Neuronal stem cell (in vitro differentiated cells): ENCODE measurements at regions not wholly inside any gene's neighbourhood (a gene's known extent, or its start where the extent isn't known, plus 50 kb on each side); places are given as distances from the start of the nearest gene placed in this dataset. TPM values are rescaled to one million over a fixed set of nuclear protein-coding genes. Genes with fewer than 3 reads are reported as not detected.

Source experiments
- DNase-seq: peaks from one replicate; pipeline ENCODE4 v3.0.0-alpha.2; 2013; ENCODE audit warnings: low spot score
- H2AFZ ChIP-seq: one replicate; pipeline ENCODE4 v1.6.1; 2013; ENCODE audit warnings: mild to moderate bottlenecking, low read length, inconsistent platforms
- H2AK5ac ChIP-seq: 2 replicates; pipeline ENCODE4 v1.6.1; 2013; ENCODE audit warnings: low read depth, mild to moderate bottlenecking, inconsistent platforms, low read length, moderate library complexity, mixed read lengths
- H2BK120ac ChIP-seq: 2 replicates; pipeline ENCODE4 v1.6.1; 2013; ENCODE audit warnings: low read depth, mild to moderate bottlenecking, inconsistent platforms, low read length, moderate library complexity, mixed read lengths
- H2BK12ac ChIP-seq: one replicate; pipeline ENCODE4 v1.6.1; 2013; ENCODE audit warnings: low read length, inconsistent platforms
- H2BK15ac ChIP-seq: 2 replicates; pipeline ENCODE4 v1.6.1; 2013; ENCODE audit warnings: mild to moderate bottlenecking, low read length, inconsistent platforms, mixed read lengths
- H2BK5ac ChIP-seq: one replicate; pipeline ENCODE4 v1.6.1; 2013; ENCODE audit warnings: inconsistent platforms, mild to moderate bottlenecking, low read length, moderate library complexity
- H3K14ac ChIP-seq: one replicate; pipeline ENCODE4 v1.6.1; 2013; ENCODE audit warnings: low read length, inconsistent platforms
- H3K18ac ChIP-seq: 2 replicates; pipeline ENCODE4 v1.6.1; 2013; ENCODE audit warnings: low read length, inconsistent platforms
- H3K23ac ChIP-seq: 2 replicates; pipeline ENCODE4 v1.6.1; 2013; ENCODE audit warnings: low read depth, mild to moderate bottlenecking, mixed read lengths, low read length, inconsistent platforms; ENCODE audit not compliant: poor library complexity
- H3K27ac ChIP-seq: replicated peaks from 3 replicates; pipeline ENCODE4 v1.5.1; 2013; ENCODE audit warnings: low read length, inconsistent platforms
- H3K27me3 ChIP-seq, 3 experiments: 2 replicates each; pipeline ENCODE4 v1.6.1; 2013; ENCODE audit warnings: low read length in 3 of 3, mild to moderate bottlenecking in 2 of 3, inconsistent platforms in 1 of 3, low read depth in 1 of 3, mixed read lengths in 1 of 3, moderate library complexity in 1 of 3; ENCODE audit not compliant: control insufficient read depth in 3 of 3, insufficient read depth in 3 of 3
- H3K36me3 ChIP-seq, 2 donors: replicated peaks in 1 of 2; 2 replicates each; pipeline ENCODE4 v1.6.1; 2013; ENCODE audit warnings: low read length in 2 of 2; ENCODE audit not compliant: control insufficient read depth in 2 of 2, insufficient read depth in 2 of 2
- H3K4ac ChIP-seq: 2 replicates; pipeline ENCODE4 v1.6.1; 2013; ENCODE audit warnings: inconsistent platforms, mild to moderate bottlenecking, low read length, moderate library complexity
- H3K4me1 ChIP-seq, 2 donors: 1 replicate in 1 of 2; 2 replicates in 1 of 2; pipeline ENCODE4 v1.6.1; 2013; ENCODE audit warnings: low read length in 2 of 2, low read depth in 1 of 2; ENCODE audit not compliant: control insufficient read depth in 2 of 2, insufficient read depth in 1 of 2
- H3K4me2 ChIP-seq: one replicate; pipeline ENCODE4 v1.6.1; 2013; ENCODE audit warnings: mild to moderate bottlenecking, low read length, inconsistent platforms; ENCODE audit not compliant: insufficient read depth, poor library complexity, severe bottlenecking
- H3K4me3 ChIP-seq, 2 donors: 2 replicates each; pipeline ENCODE4 v1.5.1; 2013; ENCODE audit warnings: low read length in 2 of 2, mild to moderate bottlenecking in 2 of 2, inconsistent platforms in 1 of 2, moderate library complexity in 1 of 2
- H3K79me1 ChIP-seq: one replicate; pipeline ENCODE4 v1.6.1; 2013; ENCODE audit warnings: low read depth, mild to moderate bottlenecking, inconsistent platforms, low read length, moderate library complexity
- H3K9ac ChIP-seq: one replicate; pipeline ENCODE4 v1.6.1; 2013; ENCODE audit warnings: mild to moderate bottlenecking, low read depth, low read length, inconsistent platforms; ENCODE audit not compliant: poor library complexity
- H3K9me3 ChIP-seq, 2 donors: replicated peaks in 1 of 2; 2 replicates each; pipeline versions ENCODE3 to v1.6.1; 2013; ENCODE audit warnings: low read length in 2 of 2, mild to moderate bottlenecking in 2 of 2, inconsistent platforms in 1 of 2, low read depth in 1 of 2, mixed read lengths in 1 of 2, moderate library complexity in 1 of 2; ENCODE audit not compliant: control insufficient read depth in 2 of 2, insufficient read depth in 1 of 2
- H4K8ac ChIP-seq: one replicate; pipeline ENCODE4 v1.6.1; 2013; ENCODE audit warnings: low read depth, mild to moderate bottlenecking, inconsistent platforms, low read length, moderate library complexity
- H4K91ac ChIP-seq: one replicate; pipeline ENCODE4 v1.6.1; 2013; ENCODE audit warnings: low read length, low read depth, mild to moderate bottlenecking, inconsistent platforms; ENCODE audit not compliant: poor library complexity
- WGBS, 2 donors: extraction: QIAGEN DNeasy Blood & Tissue Kit; methylation state at CpG; one replicate each; pipeline ENCODE4 v1.1.7; 2013; ENCODE audit warnings: missing lambda C conversion rate in 2 of 2, mixed read lengths in 1 of 2; ENCODE audit not compliant: insufficient read length in 2 of 2, insufficient replicate concordance in 1 of 2; ENCODE audit errors: extremely low coverage in 2 of 2; 5-methylcytosine and 5-hydroxymethylcytosine counted together
- small RNA-seq: library from polyadenylated mRNA; stranded (forward); fragments of <200 nt; extraction: miRNeasy Mini kit (QIAGEN cat#:217004); gene quantifications from one replicate; pipeline ENCODE3, GENCODE V24; 2013; ENCODE audit not compliant: insufficient read depth

DNA sequence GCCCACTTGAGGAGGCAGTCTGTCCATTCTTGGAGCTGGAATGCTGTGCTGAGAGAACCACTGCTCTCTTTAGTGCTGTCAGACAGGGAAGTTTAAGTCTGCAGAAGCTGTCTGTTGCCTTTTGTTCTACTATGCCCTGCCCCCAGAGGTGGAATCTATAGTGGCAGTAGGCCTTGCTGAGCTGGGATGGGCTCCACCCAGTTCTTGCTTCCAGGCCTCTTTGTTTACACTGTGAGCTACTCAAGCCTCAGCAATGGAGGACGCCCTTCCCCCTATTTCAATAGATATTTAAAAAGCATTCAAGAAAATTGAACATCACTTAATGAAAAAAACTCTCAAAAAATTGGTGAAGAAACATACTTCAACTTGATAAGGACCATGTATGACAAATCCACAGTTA is 313.5 kb downstream of the PHKB start:
- H2BK120ac ChIP-seq, result no peak overlapping the region
- peak overlapping the region; percentile 64 for H3K18ac ChIP-seq
- H3K4me2 ChIP-seq, result no peak overlapping the region
- H3K4ac ChIP-seq, result no peak overlapping the region
- H2BK15ac ChIP-seq, result no peak overlapping the region
- H2BK12ac ChIP-seq, result no peak overlapping the region
- H3K14ac ChIP-seq, result no peak overlapping the region
- H2BK5ac ChIP-seq, result no peak overlapping the region
- H3K9me3 ChIP-seq, result no peaks in the 10 kb centered on the region
- no peaks in the 10 kb centered on the region for H3K27me3 ChIP-seq
- no peak overlapping the region for H2AK5ac ChIP-seq
- no peak overlapping the region for H4K91ac ChIP-seq
- H3K9ac ChIP-seq, result no peak overlapping the region
- peak overlapping the region; percentile 12 for H3K27ac ChIP-seq
- no peak for DNase-seq
- peak overlapping the region; percentile 64 for H2AFZ ChIP-seq
- no CpG with 5 or more reads among the region's 1 CpG for WGBS, 2 donors
- H3K79me1 ChIP-seq, result no peaks in the 10 kb centered on the region
- no peaks in the 10 kb centered on the region for H3K36me3 ChIP-seq
- H3K23ac ChIP-seq, result no peak overlapping the region
- no peak overlapping the region for H4K8ac ChIP-seq
- no peak overlapping the region for H3K4me3 ChIP-seq
- peaks cover 3 to 4% of the 10 kb centered on the region in 2 donors for H3K4me1 ChIP-seq

DNA sequence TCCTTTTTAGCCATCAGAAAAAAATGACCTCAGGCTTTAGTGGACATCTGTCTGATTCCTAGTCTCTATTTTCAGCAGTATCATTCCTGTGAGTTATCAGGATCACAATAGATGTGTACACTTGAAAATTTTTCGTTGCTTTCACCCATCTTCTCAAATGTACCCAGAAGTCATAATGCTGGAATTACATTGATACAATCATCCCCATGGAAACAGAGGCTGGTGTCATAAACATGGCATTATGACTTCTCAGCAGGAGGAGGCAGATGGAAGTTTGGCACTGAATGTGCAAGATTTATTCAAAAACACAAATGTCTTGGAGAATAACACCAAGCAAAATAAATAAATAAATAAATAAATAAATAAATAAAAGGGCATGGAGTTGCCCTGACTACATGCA is 292.5 kb downstream of the PHKB start:
- Histone ChIP-seq H2BK120ac (no peak overlapping the region), H3K27me3 (no peaks in the 10 kb centered on the region), H4K8ac (no peak overlapping the region), H2BK12ac (no peak overlapping the region), H3K27ac (no peak overlapping the region), H2BK5ac (no peak overlapping the region), H3K4me2 (no peak overlapping the region), H3K23ac (no peak overlapping the region), H3K4ac (no peak overlapping the region), H3K4me1 (no peaks in the 10 kb centered on the region), H3K9ac (no peak overlapping the region), H2AK5ac (no peak overlapping the region), H4K91ac (no peak overlapping the region), H3K9me3 (no peaks in the 10 kb centered on the region), H2AFZ (no peak overlapping the region), H3K18ac (no peak overlapping the region), H3K4me3 (no peak overlapping the region), H3K79me1 (no peaks in the 10 kb centered on the region), H2BK15ac (no peak overlapping the region), H3K36me3 (no peaks in the 10 kb centered on the region), H3K14ac (no peak overlapping the region)
- no peak for DNase-seq
- whole genome bisulfite sequencing, 2 donors, result no CpG with 5 or more reads among the region's 1 CpG

Small RNA genes in the stretch of these regions (small RNA-seq; reads per million reads assigned to genes)
- gene AC141846.1, result not detected
